MCF 10A (cell line): ENCODE measurements at regions not wholly inside any gene's neighbourhood (a gene's known extent, or its start where the extent isn't known, plus 50 kb on each side); places are given as distances from the start of the nearest gene placed in this dataset.

ENCODE experiments used
- BruUV-seq: library from RNA; stranded (reverse); fragments of 400-500 nt; replicated peaks from 2 replicates; lab custom pipeline; 2021; lab: Mats Ljungman, UMichigan
- CTCF ChIA-PET: fragments of 300-600 bp; sonication (Branson Sonifier 250); formaldehyde crosslinking; extraction: SDS; loops from one replicate; lab custom pipeline; 2021; ENCODE audit warnings: antibody characterized with exemption, inconsistent platforms; lab: Yijun Ruan, JAX
- POLR2A ChIA-PET: fragments of 300-600, 350-650 bp; sonication (Branson Sonifier 250); formaldehyde crosslinking; extraction: SDS; loops from one replicate; lab custom pipeline; 2020; ENCODE audit warnings: antibody characterized with exemption, inconsistent platforms; lab: Yijun Ruan, JAX
- DNase-seq: peaks from one replicate; pipeline ENCODE4 v3.0.0-alpha.2; 2018; ENCODE audit not compliant: unreplicated experiment
- H3K27ac Mint-ChIP-seq: one replicate; pipeline ENCODE4 v1.8.0; 2022; ENCODE audit warnings: mild to moderate bottlenecking, low read depth, mixed read lengths; ENCODE audit not compliant: unreplicated experiment
- H3K27me3 Mint-ChIP-seq: one replicate; pipeline ENCODE4 v1.8.0; 2022; ENCODE audit warnings: mixed read lengths; ENCODE audit not compliant: insufficient read depth, unreplicated experiment
- H3K36me3 Mint-ChIP-seq: one replicate; pipeline ENCODE4 v1.8.0; 2022; ENCODE audit warnings: mild to moderate bottlenecking, moderate library complexity, mixed read lengths; ENCODE audit not compliant: insufficient read depth, unreplicated experiment
- H3K4me1 Mint-ChIP-seq: one replicate; pipeline ENCODE4 v1.8.0; 2022; ENCODE audit warnings: mixed read lengths; ENCODE audit not compliant: insufficient read depth, unreplicated experiment
- H3K4me3 Mint-ChIP-seq: one replicate; pipeline ENCODE4 v1.8.0; 2022; ENCODE audit warnings: mild to moderate bottlenecking, moderate library complexity, mixed read lengths; ENCODE audit not compliant: unreplicated experiment
- H3K9me3 Mint-ChIP-seq: one replicate; pipeline ENCODE4 v1.8.0; 2022; ENCODE audit warnings: mixed read lengths; ENCODE audit not compliant: unreplicated experiment
- CTCF ChIP-seq: fragments of 200-600 bp; IDR thresholded peaks from one replicate; pipeline ENCODE4 v1.8.0; 2022; ENCODE audit warnings: antibody characterized with exemption, mild to moderate bottlenecking; ENCODE audit not compliant: unreplicated experiment
- intact Hi-C: fragments of 100-400 bp; cut with micrococcal nuclease; formaldehyde crosslinking; loops from 2 replicates; pipeline ENCODE4 v1.14.1; 2022

- peaks cover 10% of the 10 kb centered on the region for H3K27me3 Mint-ChIP-seq
- no peak overlapping the region for H3K27ac Mint-ChIP-seq
- no peaks in the 10 kb centered on the region for H3K9me3 Mint-ChIP-seq
- BruUV-seq: no TSS peak
- H3K36me3 Mint-ChIP-seq: no peaks in the 10 kb centered on the region
- CTCF ChIA-PET: no interaction called here
- H3K4me3 Mint-ChIP-seq: no peak overlapping the region
- no peak for DNase-seq
- POLR2A ChIA-PET: no interaction called here
- no peaks in the 10 kb centered on the region for H3K4me1 Mint-ChIP-seq
- intact Hi-C loops: no loop called here
- no peak for TF ChIP-seq CTCF
Observed at GRCh38 chr13:63643543-63643942, 2227.9 kb upstream of the PCDH20 start.

GRCh38 chr13:63636316-63636993 is 2220.8 kb upstream of the PCDH20 start:
- Mint-ChIP-seq H3K4me3 (peak overlapping the region; percentile 48), H3K27me3 (peaks cover 21% of the 10 kb centered on the region), H3K36me3 (no peaks in the 10 kb centered on the region), H3K4me1 (no peaks in the 10 kb centered on the region), H3K27ac (no peak overlapping the region), H3K9me3 (no peaks in the 10 kb centered on the region)
- no peak for DNase-seq
- CTCF ChIA-PET: interaction anchor here (0.6 to 1.8 kb wide), 4 partner anchors 10 to 345 kb away, joined by 3 to 4 read pairs (median 3); no protein-coding TSS in a partner anchor
- BruUV-seq: no TSS peak
- POLR2A ChIA-PET: no interaction called here
- TF ChIP-seq CTCF: no peak
- intact Hi-C loops: no loop called here

- Mint-ChIP-seq H3K27ac (no peak overlapping the region), H3K27me3 (peaks cover 10% of the 10 kb centered on the region), H3K4me3 (no peak overlapping the region), H3K9me3 (no peaks in the 10 kb centered on the region), H3K4me1 (no peaks in the 10 kb centered on the region), H3K36me3 (no peaks in the 10 kb centered on the region)
- DNase-seq: no peak
- no peak for TF ChIP-seq CTCF
- CTCF ChIA-PET: interaction anchor here (0.6 to 0.7 kb wide), 2 partner anchors 282 to 765 kb away, joined by 3 to 5 read pairs; no protein-coding TSS in a partner anchor
- POLR2A ChIA-PET: no interaction called here
- BruUV-seq: no TSS peak
- intact Hi-C loops: no loop called here
Observed at GRCh38 chr13:63632321-63632720, 2216.7 kb upstream of the PCDH20 start.

GRCh38 chr13:63631006-63631405 is 2215.4 kb upstream of the PCDH20 start:
- Mint-ChIP-seq H3K9me3 (no peaks in the 10 kb centered on the region), H3K36me3 (no peaks in the 10 kb centered on the region), H3K27ac (no peak overlapping the region), H3K4me3 (no peak overlapping the region), H3K4me1 (no peaks in the 10 kb centered on the region), H3K27me3 (peaks cover 10% of the 10 kb centered on the region)
- ChIA-PET CTCF (no interaction called here), POLR2A (no interaction called here)
- intact Hi-C loops: no loop called here
- TF ChIP-seq CTCF: no peak
- BruUV-seq: no TSS peak
- no peak for DNase-seq
